GM18873 (cell line): ENCODE measurements at regions not wholly inside any gene's neighbourhood (a gene's known extent, or its start where the extent isn't known, plus 50 kb on each side); places are given as distances from the start of the nearest gene placed in this dataset.
"Not testable (repeated sequence)": the region's sequence is repeated elsewhere in the genome, so short reads cannot be mapped to it uniquely, and the experiment has no call there.

ENCODE experiments used
- ATAC-seq: cut with Tn5 transposase; IDR thresholded peaks from one replicate; pipeline ENCODE4 v1.9.1; 2021; ENCODE audit warnings: mild to moderate bottlenecking, moderate library complexity, moderate number of reproducible peaks; ENCODE audit not compliant: unreplicated experiment, low FRiP score

- no peak for ATAC-seq
Measured at GRCh38 chr6:144664281-144664680, 379.1 kb downstream of the UTRN start.

- no peak for ATAC-seq
Measured at GRCh38 chr6:144664947-144665346, 379.8 kb downstream of the UTRN start.

- no peak for ATAC-seq
Measured at GRCh38 chr6:144665932-144666450, 380.9 kb downstream of the UTRN start.

- no peak for ATAC-seq
Measured at GRCh38 chr6:144666781-144667180, 381.6 kb downstream of the UTRN start.

- ATAC-seq = no peak
Measured at GRCh38 chr6:144667532-144668503, 382.7 kb downstream of the UTRN start.

- ATAC-seq = not testable (repeated sequence)
Measured at GRCh38 chr6:144670259-144670658, 385.1 kb downstream of the UTRN start.

- no peak for ATAC-seq
Measured at GRCh38 chr6:144673807-144674206, 388.7 kb downstream of the UTRN start.

GRCh38 chr6:144675231-144675861 is 390.2 kb downstream of the UTRN start:
- ATAC-seq = no peak

GRCh38 chr6:144676310-144676709 is 391.2 kb downstream of the UTRN start:
- not testable (repeated sequence) for ATAC-seq

- not testable (repeated sequence) for ATAC-seq
Measured at GRCh38 chr6:144677263-144677662, 392.1 kb downstream of the UTRN start.

- ATAC-seq = no peak
Measured at GRCh38 chr6:144678844-144679243, 393.7 kb downstream of the UTRN start.

- no peak for ATAC-seq
Measured at GRCh38 chr6:144681334-144681733, 396.2 kb downstream of the UTRN start.

GRCh38 chr6:144683216-144684070 is 398.3 kb downstream of the UTRN start:
- no peak for ATAC-seq

- no peak for ATAC-seq
Measured at GRCh38 chr6:144688713-144689112, 403.6 kb downstream of the UTRN start.

- ATAC-seq = no peak
Measured at GRCh38 chr6:144689503-144690040, 404.4 kb downstream of the UTRN start.

- ATAC-seq = no peak
Measured at GRCh38 chr6:144690133-144690532, 405.0 kb downstream of the UTRN start.

- no peak for ATAC-seq
Measured at GRCh38 chr6:144690666-144691065, 405.5 kb downstream of the UTRN start.

- not testable (repeated sequence) for ATAC-seq
Measured at GRCh38 chr6:144692050-144692449, 406.9 kb downstream of the UTRN start.

- ATAC-seq = no peak
Measured at GRCh38 chr6:144695858-144696533, 410.9 kb downstream of the UTRN start.
